Kasumi-1 (cell line): ENCODE measurements at regions not wholly inside any gene's neighbourhood (a gene's known extent, or its start where the extent isn't known, plus 50 kb on each side); places are given as distances from the start of the nearest gene placed in this dataset.
A peak's percentile ranks its signal among the peaks of the same experiment; 100 is the strongest.

Experiments
- DNase-seq, 2 experiments: peaks; one replicate each; lab custom pipeline; 2025; lab: John Stamatoyannopoulos, UW

GRCh38 chr15:99440551-99441443, 125.0 kb upstream of the MEF2A start:
- no peak for DNase-seq

- DNase-seq = no peak
Observed at GRCh38 chr15:99441444-99441800, 124.4 kb upstream of the MEF2A start.

GRCh38 chr15:99441871-99442251, 123.9 kb upstream of the MEF2A start:
- DNase-seq = no peak

GRCh38 chr15:99442252-99442897, 123.4 kb upstream of the MEF2A start:
- no peak for DNase-seq

GRCh38 chr15:99443056-99443756, 122.6 kb upstream of the MEF2A start:
- no peak for DNase-seq

- no peak for DNase-seq
Observed at GRCh38 chr15:99443768-99444446, 121.9 kb upstream of the MEF2A start.

- no peak for DNase-seq
Observed at GRCh38 chr15:99445272-99445850, 120.4 kb upstream of the MEF2A start.

- no peak for DNase-seq
Observed at GRCh38 chr15:99446565-99447496, 119.0 kb upstream of the MEF2A start.

- no peak for DNase-seq
Observed at GRCh38 chr15:99447497-99448371, 118.0 kb upstream of the MEF2A start.

- DNase-seq = no peak
Observed at GRCh38 chr15:99449514-99449913, 116.3 kb upstream of the MEF2A start.

GRCh38 chr15:99450896-99451358, 114.9 kb upstream of the MEF2A start:
- DNase-seq = peak in 1 of 2 experiments; percentile 14

GRCh38 chr15:99451484-99451883, 114.3 kb upstream of the MEF2A start:
- no peak for DNase-seq

- no peak for DNase-seq
Observed at GRCh38 chr15:99452010-99452409, 113.8 kb upstream of the MEF2A start.

GRCh38 chr15:99452728-99453636, 112.8 kb upstream of the MEF2A start:
- peak; percentile 87 to 91 for DNase-seq

- no peak for DNase-seq
Observed at GRCh38 chr15:99453637-99454030, 112.2 kb upstream of the MEF2A start.

- DNase-seq = no peak
Observed at GRCh38 chr15:99454107-99454809, 111.5 kb upstream of the MEF2A start.

GRCh38 chr15:99454941-99455788, 110.6 kb upstream of the MEF2A start:
- DNase-seq = no peak
